ENCODE measurements at regions not wholly inside any gene's neighbourhood (a gene's known extent, or its start where the extent isn't known, plus 50 kb on each side); places are given as distances from the start of the nearest gene placed in this dataset.
"Not testable (repeated sequence)": the region's sequence is repeated elsewhere in the genome, so short reads cannot be mapped to it uniquely, and the experiment has no call there.

DNA sequence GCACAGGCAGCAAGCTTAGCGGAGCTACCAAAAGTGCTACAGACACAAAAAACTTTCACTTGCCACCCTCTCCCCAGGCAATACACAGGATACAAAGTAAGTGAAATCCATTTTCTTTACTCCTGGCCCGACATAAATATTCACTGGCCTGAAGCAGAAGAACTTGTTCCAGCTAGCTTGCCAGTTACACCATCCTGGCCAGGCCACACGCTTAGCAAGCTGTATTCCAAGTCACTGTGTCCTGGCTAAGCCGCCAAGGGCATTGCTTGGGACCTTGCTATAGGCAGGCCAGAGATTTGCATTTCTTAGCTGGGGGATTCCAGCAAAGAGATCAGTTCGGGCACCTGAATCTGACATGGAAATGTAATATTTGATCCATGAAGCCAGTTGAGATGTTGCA lies 71.0 kb upstream of the SLC1A3 start:
- 95% methylated on average over 5 of the region's 5 CpGs for WGBS
- H3K27ac ChIP-seq (replicated peaks in 1 of 4), result no peak overlapping the region
- intact Hi-C loops (cut with DNase I), result no loop called here

DNA sequence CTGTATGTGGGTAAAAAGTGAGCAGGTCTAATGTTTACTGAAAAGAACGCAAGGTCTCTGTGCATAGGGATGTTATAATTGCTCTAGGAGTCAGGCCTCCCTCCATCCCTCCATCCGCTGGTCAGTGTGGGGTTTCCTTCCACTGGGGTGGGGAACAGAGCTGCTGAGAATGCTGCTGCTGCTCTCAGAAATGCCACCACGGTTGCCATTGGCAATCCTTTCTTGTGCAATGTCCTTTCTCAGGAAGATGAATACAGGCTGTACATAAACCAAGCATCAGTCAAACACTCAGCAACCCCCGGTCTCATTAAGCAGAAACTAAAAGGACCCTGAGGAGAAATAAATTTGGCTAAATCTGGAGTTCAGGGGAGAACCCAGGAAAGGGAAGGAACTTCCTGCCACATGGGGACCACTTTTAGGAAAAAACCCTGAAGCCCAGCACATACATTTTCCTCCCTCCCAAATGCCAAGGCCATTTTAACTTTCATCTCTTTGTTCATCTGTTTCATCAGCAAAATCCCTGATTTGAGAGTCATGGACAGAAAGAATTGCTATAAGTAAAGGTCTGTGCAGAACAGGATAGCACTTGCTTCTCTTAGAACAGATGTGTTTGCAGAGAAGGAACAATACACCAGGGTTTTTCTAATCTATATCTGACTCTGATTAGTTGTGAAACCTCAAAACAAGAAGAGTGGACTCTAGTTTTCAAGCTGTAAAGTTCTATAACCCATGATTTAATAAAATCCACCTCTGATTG lies 70.4 kb upstream of the SLC1A3 start:
- intact Hi-C loops (cut with DNase I), result no loop called here
- Histone ChIP-seq H3K36me3 (no peaks in the 10 kb centered on the region), H3K4me3 (no peak overlapping the region), H3K27ac (replicated peaks in 1 of 4) (no peak overlapping the region), H3K27me3 (no peaks in the 10 kb centered on the region), H3K9me3 (no peaks in the 10 kb centered on the region), H3K4me1 (peaks cover 7 to 23% (median 13%) of the 10 kb centered on the region in 4 donors)
- DNase-seq (ENCODE audit: extremely low spot score), result no peak
- 86% methylated on average over 4 of the region's 4 CpGs for WGBS
- no peak for TF ChIP-seq CTCF (IDR thresholded peaks at IDR 0.05)
- TF ChIP-seq POLR2A (IDR thresholded peaks at IDR 0.05; ENCODE audit: low read depth), result no peak
- no peak for TF ChIP-seq POLR2AphosphoS5 (IDR thresholded peaks at IDR 0.05)
- no peak for TF ChIP-seq EP300 (IDR thresholded peaks at IDR 0.05)

More for the DNA sequence above, 71.0 kb upstream of the SLC1A3 start:
- H3K9me3 ChIP-seq, result no peaks in the 10 kb centered on the region
- no peaks in the 10 kb centered on the region for H3K27me3 ChIP-seq
- no peak overlapping the region for H3K4me3 ChIP-seq
- peaks cover 7 to 23% (median 13%) of the 10 kb centered on the region in 4 donors for H3K4me1 ChIP-seq
- no peak for DNase-seq (ENCODE audit: extremely low spot score)
- TF ChIP-seq POLR2A (IDR thresholded peaks at IDR 0.05; ENCODE audit: low read depth), result no peak
- no peak for TF ChIP-seq EP300 (IDR thresholded peaks at IDR 0.05)
- no peaks in the 10 kb centered on the region for H3K36me3 ChIP-seq

DNA sequence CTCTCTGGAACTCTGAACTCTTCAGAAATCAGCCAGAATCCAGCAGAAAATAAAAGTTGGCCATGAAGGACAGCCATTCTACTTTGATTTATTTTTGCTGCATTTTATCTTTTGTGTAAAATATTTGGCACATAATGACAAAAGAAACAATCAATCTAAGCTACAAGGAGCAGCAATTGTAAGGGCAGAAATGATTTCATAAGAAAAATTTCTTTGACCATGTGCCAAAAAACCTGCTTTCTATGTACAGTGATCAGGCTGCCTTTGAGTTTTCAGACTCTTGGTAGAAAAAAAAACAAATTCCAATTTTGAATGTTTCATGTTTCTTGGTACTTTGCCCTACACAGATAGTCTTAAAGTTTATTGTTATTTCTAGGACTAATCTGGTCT lies 69.8 kb upstream of the SLC1A3 start:
- H3K27ac ChIP-seq (replicated peaks in 1 of 4), result no peak overlapping the region
- TF ChIP-seq POLR2A (IDR thresholded peaks at IDR 0.05; ENCODE audit: low read depth), result no peak
- no peak for TF ChIP-seq POLR2AphosphoS5 (IDR thresholded peaks at IDR 0.05)
- no peak for TF ChIP-seq CTCF (IDR thresholded peaks at IDR 0.05)
- no peak for TF ChIP-seq EP300 (IDR thresholded peaks at IDR 0.05)
- no peaks in the 10 kb centered on the region for H3K36me3 ChIP-seq
- H3K9me3 ChIP-seq, result no peaks in the 10 kb centered on the region
- DNase-seq (ENCODE audit: extremely low spot score), result no peak
- H3K27me3 ChIP-seq, result no peaks in the 10 kb centered on the region
- H3K4me3 ChIP-seq, result no peak overlapping the region
- H3K4me1 ChIP-seq, result peaks cover 7 to 23% (median 13%) of the 10 kb centered on the region in 4 donors
- intact Hi-C loops (cut with DNase I), result no loop called here

- 36% methylated on average over 4 of the region's 4 CpGs for WGBS
- Histone ChIP-seq H3K4me1 (peaks cover 7 to 23% (median 13%) of the 10 kb centered on the region in 4 donors), H3K36me3 (no peaks in the 10 kb centered on the region), H3K4me3 (no peak overlapping the region), H3K27me3 (no peaks in the 10 kb centered on the region), H3K9me3 (no peaks in the 10 kb centered on the region), H3K27ac (replicated peaks in 1 of 4) (no peak overlapping the region)
- TF ChIP-seq POLR2AphosphoS5 (IDR thresholded peaks at IDR 0.05), result peak in 1 of 2 donors; percentile 5
- no peak for TF ChIP-seq POLR2A (IDR thresholded peaks at IDR 0.05; ENCODE audit: low read depth)
- TF ChIP-seq CTCF (IDR thresholded peaks at IDR 0.05), result no peak
- no peak for TF ChIP-seq EP300 (IDR thresholded peaks at IDR 0.05)
- no peak for DNase-seq (ENCODE audit: extremely low spot score)
- intact Hi-C loops (cut with DNase I), result no loop called here
These were observed 68.7 kb upstream of the SLC1A3 start for GRCh38 chr5:36537724-36538123.

GRCh38 chr5:36552651-36553393 lies 53.6 kb upstream of the SLC1A3 start:
- no peak for DNase-seq (ENCODE audit: extremely low spot score)
- Histone ChIP-seq H3K27me3 (no peaks in the 10 kb centered on the region), H3K36me3 (no peaks in the 10 kb centered on the region), H3K4me1 (peaks cover 0 to 9% (median 3%) of the 10 kb centered on the region in 4 donors), H3K27ac (replicated peaks in 1 of 4) (peak overlapping the region in 1 of 4 donors; percentile 10), H3K4me3 (no peak overlapping the region), H3K9me3 (peaks cover 0 to 4% (median 0%) of the 10 kb centered on the region in 4 donors)
- intact Hi-C loops (cut with DNase I), result no loop called here
- TF ChIP-seq POLR2AphosphoS5 (IDR thresholded peaks at IDR 0.05) (peak; percentile 17 to 21), EP300 (IDR thresholded peaks at IDR 0.05) (no peak)
- 76% methylated on average over 8 of the region's 8 CpGs for WGBS

DNA sequence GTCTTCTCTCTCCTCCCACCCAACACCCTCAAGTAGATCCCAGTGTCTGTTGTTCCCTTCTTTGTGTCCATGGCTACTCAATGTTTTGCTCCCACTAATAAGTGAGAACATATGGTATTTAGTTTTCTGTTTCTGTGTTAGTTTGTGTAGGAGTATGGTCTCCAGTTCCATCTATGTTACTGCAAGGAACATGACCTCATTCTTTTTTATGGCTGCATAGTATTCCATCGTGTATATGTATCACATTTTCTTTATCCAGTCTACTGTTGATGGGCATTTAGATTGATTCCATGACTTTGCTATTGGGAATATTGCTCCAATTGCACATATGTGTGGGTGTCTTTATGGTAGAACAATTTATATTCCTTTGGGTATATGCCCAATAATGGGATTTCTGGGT lies 51.4 kb upstream of the SLC1A3 start:
- H3K4me1 ChIP-seq; H3K27ac ChIP-seq (replicated peaks in 1 of 4); intact Hi-C loops (cut with DNase I); DNase-seq (ENCODE audit: extremely low spot score); H3K36me3 ChIP-seq; H3K27me3 ChIP-seq; H3K4me3 ChIP-seq; H3K9me3 ChIP-seq: not testable (repeated sequence)
- WGBS, result 92% methylated on average over 1 of the region's 1 CpG

Measured in esophagus muscularis mucosa (tissue), 4 donors.